GM21447 (cell line): ENCODE measurements at regions not wholly inside any gene's neighbourhood (a gene's known extent, or its start where the extent isn't known, plus 50 kb on each side); places are given as distances from the start of the nearest gene placed in this dataset.

Source experiments
- ATAC-seq: cut with Tn5 transposase; IDR thresholded peaks from one replicate; pipeline ENCODE4 v1.9.1; 2021; ENCODE audit not compliant: unreplicated experiment

DNA sequence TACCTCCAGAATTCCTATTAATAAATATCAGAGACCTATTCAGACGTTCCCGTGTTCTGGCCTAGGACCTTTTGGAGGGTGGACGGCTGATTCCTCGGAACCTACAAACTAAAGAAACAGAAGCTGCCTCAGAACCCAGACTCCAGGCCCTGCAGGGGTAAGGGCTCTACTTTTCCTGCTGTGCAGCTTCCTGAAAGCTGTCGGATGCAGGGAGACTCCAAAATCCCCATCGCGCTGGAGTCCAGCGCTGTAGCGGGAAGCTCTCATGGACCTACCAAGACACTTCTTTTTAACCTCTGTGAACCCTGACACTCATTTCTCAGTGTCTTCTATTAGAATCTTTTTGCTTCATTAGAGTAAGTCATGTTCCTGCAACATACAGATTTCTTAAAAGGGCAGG is 244.5 kb upstream of the PITRM1 start:
- ATAC-seq: no peak

DNA sequence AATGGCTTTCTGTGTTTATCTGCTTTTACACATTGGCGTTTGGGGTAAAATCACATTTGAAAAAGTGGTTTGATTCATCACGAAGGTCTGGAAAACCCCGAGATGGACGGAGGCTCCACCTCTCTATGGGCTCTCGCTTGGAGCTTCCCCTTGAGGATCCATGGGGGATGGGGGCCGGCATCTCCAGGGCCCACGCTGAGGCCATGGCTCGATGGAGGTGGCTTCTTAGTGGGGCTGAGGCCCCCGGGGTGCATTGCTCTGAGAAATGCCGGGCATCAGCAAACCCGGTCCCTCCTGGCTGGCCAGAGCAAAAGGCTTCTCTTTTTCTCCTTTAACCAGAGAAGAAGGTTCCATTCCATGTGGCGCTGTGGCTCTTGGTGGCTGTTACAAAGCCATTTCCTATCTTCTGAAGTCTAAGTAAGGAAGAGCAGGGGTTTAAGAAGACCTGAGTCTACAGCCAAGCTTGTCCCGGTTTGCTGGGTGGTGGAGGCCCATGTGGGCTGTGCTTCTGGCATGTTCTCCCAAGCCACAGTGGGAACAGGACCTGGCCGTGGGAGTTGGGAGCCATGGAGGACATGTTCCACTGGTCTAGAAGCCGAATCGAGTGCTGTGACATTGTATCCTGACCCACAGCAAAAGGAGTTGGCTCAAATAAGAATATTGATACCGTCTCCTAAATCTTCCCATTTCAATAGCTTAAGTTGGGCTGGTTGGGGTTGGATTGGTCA is 243.5 kb upstream of the PITRM1 start:
- ATAC-seq: no peak

DNA sequence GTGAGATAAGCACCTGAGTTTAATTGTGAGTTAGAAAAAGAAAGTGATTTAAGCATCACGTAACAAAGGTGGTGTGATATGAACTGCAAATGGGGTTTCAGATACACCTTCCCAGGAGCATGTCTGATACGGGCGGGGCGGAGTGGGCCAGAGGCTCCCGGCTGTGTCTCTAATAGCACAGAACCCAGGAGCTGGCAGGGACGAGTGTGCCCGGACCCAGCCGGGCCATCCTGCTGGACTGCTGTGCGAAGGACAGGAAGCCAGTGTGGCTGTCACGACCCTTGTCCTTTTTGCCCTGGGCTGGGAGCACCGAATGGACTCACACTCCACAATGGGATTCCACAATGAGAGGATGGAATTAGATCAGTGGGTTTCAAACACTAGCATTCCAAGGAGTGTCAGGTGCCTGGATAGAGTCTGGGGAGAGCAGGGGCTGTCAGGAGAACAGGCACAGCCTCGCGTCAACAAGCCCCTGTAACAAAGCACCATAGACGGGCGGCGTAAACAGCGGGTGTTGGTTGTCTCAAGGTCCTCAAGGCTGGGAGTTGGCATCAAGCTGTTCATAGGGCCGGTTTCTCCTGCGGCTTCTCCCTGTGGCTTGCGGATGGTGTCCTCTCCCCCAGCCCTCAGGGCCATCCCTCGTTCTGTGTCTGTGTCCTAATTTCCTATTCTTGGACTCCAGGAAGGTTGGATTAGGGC is 242.6 kb upstream of the PITRM1 start:
- ATAC-seq: no peak

DNA sequence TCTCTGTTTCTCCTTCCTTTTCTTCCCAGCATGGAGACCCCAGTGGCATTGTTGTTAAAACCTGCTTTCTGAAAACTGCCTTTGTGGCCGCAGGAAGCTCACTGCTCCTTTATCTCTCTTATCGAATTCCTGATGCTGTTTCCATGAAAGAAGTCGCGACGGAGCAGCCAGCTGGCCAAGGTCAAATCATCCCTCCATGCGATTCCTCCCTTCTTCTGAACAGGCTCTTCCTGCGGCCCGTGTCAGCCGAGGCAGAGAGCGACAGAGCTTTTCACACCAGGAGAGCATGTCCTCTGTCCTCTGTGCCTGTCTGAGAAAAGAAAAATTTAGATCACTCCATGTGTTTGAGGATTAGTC is 242.1 kb upstream of the PITRM1 start:
- ATAC-seq: no peak

DNA sequence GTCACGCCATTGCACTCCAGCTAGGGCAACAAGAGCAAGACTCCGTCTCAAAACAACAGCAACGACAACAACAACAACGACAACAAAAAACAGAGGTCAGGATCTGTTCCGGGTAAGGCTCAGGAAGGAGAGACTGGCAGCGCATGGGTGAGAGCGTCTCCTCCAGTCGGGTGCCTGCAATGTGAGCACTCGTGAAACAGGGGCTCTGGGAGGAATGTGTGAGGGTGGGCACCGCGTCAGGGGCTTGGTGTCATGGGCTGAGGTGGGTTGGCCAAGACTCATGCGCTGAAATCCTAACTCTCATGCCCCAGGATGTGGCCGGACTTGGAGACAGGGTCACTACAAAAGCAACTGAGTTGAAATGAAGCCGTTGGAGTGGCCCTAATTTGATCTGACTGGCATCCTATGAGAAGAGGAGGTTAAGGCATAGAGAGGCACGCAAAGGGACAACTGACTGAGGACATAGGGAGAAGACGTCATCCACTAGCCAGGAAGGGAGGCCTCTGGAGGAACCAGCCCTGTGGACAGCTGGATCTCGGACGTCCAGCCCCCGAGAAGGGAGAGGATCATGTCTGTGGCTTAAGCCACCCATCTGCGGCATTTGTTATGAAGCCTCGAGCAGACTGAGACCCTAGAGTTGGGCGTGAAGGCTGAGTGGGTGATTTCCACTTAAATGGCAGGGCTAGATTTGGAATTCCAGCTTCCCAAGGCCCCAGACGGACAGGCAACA is 241.5 kb upstream of the PITRM1 start:
- no peak for ATAC-seq

DNA sequence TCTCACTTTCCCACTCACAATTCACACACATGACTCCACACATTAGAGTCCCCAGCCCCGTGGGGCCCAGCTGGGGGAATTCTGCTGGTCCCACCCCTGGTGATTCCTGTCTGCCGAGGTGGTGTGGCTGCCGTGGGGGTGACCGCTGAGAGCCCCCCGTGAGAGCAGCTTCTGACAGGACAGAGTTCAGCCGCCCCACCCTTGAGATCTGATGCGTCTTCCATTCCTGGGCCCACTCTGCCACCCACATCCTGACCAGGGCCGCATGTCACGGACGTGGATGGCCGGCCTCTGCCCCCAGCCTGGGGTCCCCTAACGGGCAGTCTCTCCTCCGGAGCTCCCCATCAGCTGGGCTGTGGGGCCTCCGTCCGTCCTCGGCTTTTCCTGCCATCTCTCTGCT is 240.1 kb upstream of the PITRM1 start:
- no peak for ATAC-seq

DNA sequence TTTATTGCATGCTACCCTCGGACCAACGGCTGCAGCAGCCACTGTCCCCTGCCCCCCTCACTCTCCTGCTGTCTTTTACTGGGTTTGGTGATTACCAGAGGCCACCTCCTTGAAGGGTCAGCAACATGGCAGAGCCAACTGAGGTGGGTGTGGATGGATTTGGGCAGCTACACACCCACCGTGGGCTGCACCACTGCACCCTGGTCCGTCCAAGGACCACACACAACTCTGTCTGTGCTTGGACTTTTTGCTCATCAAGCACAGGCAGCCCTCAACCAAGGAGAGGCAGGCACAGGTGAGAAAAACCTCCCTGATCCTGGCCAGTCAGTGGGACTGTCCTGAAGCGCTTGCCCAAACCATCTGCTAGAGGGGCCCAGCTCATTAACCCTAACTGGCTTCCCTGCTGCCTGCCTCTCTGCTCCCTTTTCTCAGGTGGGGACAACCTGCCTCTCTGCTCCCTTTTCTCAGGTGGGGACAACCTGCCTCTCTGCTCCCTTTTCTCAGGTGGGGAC is 239.5 kb upstream of the PITRM1 start:
- no peak for ATAC-seq

DNA sequence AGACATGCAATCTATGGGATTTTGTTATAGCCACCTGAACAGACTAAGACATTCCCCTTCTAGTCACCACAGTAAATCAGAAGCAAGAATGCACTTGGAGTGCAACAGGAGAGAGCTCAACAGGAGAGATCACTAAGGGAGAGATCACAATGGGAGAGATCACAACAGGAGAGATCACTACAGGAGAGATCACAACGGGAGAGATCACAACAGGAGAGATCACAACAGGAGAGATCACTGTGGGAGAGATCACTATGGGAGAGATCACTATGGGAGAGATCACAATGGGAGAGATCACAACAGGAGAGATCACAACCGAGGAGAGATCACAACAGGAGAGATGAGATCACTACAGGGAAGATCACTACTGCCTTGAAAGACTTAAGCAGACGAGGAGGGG is 238.5 kb upstream of the PITRM1 start:
- ATAC-seq: no peak

DNA sequence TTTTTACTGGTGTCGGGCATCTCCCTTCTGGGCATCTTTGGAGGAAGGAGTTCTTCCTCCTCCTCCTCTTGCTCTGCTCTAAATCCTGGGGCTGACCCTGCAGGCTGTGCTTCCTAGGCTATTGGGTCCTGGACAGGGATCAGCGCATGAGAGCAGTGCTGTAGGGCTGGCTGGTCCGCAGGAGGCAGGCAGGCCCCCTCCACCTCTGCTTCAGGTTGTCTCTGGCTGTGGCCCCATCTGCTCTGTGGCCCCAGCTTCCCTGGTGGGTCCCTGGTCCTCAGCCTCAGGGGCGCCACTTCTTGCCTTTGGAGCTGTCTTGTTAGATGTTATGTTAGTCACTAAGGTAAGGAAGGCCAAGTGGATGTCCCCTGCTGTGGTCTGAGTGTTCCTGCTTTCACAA is 237.3 kb upstream of the PITRM1 start:
- ATAC-seq: no peak

DNA sequence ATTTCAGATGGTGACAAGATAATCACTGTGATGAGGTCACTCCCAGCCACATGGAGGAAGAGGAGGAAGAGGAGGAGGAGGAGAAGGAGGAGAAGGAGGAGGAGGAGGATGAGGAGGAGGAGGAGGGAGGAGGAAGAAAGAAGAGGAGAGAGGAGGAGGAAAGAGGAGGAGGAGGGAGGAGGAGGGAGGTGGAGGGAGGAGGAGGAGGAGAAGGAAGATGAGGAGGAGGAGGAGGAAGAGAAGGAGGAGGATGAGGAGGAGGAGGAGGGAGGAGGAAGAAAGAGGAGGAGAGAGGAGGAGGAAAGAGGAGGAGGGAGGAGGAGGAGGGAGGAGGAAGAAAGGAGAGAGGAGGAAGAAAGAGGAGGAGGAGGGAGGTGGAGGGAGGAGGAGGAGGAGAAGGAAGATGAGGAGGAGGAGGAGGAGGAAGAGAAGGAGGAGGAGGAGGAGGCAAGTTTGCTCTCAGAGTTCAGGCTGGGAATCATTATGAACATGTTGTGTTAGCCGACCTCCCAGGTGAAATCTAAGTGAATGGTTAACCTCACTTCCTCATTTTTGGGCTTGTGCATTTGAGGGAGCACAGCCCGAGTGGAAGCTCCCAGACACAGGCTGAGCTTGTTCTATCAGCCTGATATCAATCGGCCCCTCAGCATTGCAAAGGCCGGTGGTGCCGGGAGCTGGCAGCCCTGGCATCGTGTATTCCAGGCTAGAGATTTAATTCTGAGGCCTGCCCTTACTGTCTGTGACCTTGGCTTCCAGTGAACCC is 236.2 kb upstream of the PITRM1 start:
- ATAC-seq: no peak

DNA sequence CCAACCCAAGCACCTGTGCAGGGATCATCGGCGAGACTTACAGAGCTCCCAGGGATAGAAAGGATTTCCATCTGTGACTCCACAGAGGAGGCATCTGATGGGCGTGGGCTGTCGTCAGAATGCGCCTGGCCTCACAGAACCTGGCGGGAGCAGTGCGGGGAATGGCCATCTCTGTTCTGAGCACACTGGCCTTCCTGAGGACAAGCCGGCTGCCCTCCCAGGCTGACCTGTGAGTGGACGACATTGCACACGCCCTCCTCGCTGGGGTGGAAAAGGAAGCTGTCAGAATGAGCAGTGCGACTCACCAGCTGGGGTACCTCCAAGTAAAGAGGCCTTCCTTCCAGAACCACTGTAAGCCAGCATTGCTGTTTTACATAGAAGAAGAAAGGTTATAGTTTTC is 234.6 kb upstream of the PITRM1 start:
- ATAC-seq: no peak

DNA sequence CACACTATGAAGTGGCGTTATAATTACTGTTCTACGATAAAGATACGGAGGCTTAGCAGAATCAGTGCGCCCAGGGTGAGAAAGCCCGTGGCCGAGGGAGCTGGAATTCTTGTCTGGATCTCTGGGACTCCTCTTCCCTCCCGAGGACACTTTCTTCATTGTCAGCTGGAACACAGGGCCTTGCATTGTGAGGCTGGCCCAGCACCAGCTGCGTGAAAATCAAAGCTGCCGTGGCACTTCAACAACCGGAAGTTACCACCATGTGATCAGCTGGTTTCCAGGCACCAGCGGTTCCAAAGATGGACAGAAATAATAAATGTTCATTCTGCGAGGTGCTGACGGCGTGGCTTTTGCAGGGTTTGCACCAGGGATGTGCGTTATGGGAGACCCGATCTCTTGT is 234.0 kb upstream of the PITRM1 start:
- no peak for ATAC-seq

DNA sequence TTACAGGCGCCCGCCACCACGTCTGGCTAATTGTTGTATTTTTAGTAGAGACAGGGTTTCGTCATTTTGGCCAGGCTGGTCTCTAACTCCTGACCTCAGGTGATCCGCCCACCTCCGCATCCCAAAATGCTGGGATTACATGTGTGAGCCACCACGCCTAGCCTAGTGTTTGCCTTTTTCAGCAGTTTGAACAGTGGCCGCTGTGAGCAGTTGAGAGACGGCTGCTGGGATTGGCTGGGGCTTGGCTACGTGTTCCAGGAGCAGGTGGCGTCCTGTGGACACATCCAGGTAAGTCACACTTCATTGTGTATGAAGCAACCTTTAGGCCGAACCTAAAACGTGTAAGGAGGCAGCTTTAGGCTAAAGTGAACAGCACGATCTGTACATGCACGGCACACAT is 231.8 kb upstream of the PITRM1 start:
- ATAC-seq: no peak

DNA sequence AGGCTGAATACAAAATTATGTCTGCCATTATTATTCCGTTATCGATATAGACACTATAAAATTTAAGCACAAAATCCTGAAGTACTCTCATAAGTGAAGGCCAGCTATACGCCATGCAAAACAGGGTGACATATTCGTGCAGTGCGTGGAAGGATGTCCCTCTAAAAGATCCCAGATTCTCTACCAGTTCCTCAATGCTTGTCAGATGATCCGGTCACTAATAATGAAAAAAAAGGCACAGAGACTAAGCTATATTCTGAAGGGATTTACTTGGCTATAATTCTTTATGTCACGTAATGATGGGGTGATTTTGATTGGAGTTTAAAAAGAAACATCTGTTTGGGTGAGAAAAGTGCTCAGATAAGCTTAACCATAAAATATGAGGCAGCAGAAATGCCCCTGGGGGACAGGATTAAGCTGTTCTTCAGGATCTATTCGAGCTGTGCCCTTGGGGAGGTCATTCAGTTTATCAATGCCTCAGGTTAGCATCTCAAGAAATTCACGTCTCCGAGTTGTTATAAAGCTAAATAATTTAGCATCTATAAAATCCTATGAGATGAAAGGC is 229.7 kb upstream of the PITRM1 start:
- no peak for ATAC-seq

DNA sequence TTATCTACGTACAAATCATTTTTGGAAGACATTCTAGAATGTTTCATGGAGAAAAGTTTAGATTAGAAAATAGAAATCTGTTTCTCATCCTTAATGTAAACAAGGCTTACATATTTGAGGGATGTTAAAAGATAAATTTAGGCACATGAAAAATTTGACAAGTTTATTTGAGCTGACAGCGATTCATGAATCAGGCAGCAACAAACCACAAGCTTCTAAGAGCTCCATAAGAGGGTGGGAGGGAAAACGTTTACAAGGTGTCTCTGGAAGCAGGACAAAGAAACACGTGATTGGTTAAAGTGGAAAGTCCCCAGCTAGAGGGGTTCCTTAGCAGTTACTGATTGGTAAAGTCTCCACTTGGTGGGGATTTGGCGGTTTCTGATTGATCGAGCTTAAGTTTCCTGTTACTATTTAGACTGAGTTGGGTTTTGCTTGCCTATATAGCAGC is 228.9 kb upstream of the PITRM1 start:
- no peak for ATAC-seq

DNA sequence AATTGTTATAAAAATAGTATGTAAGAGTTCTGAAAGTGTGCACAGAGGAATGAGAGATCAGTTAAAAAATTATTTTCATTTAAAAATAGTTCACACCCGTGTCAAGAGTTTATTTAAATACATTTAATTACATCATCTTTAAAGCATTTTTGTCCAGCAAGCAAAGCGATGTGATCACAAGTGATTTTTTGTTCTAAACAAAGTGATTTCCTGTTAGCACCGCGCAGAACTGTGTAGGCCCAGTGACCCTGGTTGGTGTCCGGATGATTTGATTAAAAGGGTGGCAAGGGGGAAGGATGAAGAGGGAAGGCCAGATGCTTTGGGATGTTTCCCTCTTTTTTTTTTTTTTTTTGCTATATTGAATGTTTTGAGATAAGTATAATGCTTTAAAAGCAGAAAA is 227.8 kb upstream of the PITRM1 start:
- no peak for ATAC-seq

DNA sequence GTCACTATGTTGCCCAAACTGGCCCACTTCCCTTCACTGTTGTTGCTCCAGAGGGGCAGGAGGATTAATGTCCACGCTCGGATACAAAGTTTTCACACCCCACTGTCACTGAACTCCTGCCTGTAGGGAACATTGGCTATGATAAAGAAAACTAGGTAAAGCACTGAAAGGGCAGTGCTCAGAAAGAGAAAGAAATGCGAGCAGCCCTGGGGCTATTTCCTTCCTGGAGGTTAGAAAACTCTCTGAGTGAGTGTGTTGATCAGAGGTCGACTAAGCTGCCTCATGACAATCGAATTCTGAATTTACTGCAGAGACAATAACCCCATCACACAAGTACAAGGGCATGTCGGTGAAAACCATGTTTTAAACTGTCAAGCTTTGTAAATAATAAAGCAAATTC is 227.2 kb upstream of the PITRM1 start:
- no peak for ATAC-seq

DNA sequence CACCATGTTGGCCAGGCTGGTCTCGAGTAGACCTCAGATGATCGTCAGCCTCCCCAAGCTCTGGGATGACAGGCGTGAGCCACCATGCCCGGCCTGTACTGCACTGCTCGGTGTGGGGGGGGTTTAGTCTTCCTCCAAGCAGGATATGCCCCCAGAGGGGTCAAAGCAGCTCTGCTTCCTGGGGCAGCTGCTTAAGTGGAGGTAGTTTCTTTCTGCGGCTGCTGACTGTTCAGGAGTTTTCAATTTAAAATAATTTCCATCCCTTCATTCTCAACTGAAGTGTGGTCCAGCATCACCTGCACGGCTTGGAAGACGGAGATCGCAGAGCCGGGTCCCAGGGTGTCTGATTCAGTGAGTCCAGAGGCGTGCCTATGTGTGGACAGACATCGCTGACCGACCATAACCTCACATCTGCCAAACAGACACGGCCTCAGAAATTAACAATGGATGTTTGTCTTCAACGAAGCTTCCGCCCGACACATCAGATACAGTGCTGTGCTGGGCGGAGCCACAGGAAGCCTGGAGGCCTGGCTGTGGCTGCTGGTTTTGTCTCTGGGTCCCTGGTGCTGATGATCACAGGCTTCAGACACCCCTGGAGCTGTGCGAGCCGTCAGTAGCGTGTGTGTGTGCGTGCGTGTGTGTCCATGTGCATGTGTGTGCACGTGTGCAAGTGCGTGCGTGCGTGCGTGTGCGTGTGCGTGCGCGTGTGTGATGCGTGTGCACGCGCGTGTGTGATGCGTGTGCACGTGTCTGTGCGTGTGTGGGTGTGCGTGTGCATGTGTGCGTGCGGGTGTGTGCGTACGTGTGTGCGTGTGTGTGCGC is 226.5 kb upstream of the PITRM1 start:
- ATAC-seq: no peak

DNA sequence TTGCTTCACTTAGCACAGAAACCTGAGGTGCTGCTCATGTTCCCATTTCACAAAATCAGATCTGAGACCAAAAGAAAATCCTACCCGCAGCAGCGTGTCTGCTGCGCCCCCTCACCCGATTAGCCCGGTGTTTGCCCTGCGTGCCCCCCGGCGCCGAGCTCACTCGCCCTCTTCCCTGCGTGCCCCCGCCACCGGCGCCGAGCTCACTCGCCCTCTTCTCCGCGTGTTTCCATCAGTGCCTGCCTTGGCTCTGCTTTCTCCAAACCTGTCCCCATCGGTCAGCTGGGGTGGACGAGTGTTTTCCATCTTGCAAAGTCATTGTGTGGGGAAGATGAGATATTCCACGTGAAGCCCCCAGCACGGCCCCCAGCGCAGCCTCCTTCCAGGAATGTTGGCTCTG is 225.3 kb upstream of the PITRM1 start:
- no peak for ATAC-seq

DNA sequence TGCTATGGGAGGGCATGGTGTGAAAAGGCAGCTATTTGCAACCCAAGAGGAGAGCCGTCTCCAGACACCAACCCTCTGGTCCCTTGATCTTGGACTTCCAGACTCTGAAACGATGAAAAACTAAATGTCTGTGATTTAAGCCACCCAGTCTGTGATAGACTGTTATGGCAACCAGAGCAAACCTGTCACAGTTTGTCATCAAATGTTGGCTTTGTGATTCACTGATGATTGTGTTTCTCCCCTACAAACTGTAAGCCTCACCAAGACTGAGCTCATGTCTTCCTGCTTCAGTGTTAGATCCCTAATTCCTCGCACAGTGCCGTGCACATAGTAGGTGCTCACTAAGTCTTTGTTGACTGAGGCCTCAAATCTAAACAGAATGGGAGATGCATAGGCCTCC is 224.6 kb upstream of the PITRM1 start:
- ATAC-seq: no peak
